ENCODE measurements at regions not wholly inside any gene's neighbourhood (a gene's known extent, or its start where the extent isn't known, plus 50 kb on each side); places are given as distances from the start of the nearest gene placed in this dataset.

- no peak for TF ChIP-seq CTCF (conservative IDR thresholded peaks at IDR 0.05; ENCODE audit: low read length)
- TF ChIP-seq EZH2phosphoT487 (IDR thresholded peaks at IDR 0.05; ENCODE audit: borderline replicate concordance, low read depth, low read length) = no peak
Measured at GRCh38 chrX:110941906-110942305, 146.3 kb upstream of the CHRDL1 start.
